ENCODE measurements at regions not wholly inside any gene's neighbourhood (a gene's known extent, or its start where the extent isn't known, plus 50 kb on each side); places are given as distances from the start of the nearest gene placed in this dataset.

- DNase-seq (ENCODE audit: low read depth), result no peak
Measured at GRCh38 chr6:12221856-12222255, 68.3 kb upstream of the EDN1 start.

DNA sequence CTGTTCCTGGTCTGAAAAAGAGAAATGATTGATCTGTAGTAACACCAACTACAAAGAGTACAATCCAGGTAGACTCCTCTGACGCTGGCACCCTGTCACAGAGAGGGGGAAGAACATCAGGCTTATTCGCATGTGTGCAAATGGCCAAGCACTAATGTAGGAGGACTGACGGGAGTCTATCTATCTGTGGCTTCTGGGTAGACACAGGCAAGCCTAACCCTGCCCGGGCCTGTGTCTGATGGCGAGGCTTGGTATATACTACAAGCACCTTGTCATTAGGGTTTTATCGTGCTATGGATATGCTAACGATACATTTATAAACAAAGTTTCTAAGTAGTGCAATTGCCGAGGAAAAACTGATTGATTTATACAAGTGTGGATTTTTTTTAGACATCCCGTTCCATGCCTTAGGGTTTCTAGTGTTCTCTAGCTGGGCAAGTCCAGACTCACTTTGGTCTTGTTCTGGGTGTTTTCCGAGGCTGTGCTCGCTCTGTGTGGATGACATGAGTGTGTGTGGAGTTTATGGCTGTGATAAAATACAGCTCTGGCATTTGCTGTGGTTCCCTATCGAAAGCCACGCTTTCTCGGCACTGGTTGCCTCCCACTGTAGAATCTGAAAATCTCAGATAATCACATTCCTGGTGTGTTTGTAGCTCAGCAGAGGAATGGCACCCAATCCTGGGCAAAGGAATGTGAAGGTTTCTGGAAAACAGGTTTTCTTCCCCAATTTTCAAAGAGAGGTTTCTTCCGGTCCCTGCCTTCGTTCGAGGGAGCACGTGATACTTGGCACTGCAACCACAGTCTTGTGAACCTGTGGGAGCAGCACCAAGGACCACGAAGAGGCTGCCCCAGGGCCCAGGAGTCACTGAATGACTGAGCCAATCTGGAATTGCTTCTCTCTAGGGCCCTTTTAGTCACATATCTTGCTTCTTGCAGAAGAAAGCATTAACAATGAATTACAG, 67.5 kb upstream of the EDN1 start:
- no peak for DNase-seq (ENCODE audit: low read depth)

DNA sequence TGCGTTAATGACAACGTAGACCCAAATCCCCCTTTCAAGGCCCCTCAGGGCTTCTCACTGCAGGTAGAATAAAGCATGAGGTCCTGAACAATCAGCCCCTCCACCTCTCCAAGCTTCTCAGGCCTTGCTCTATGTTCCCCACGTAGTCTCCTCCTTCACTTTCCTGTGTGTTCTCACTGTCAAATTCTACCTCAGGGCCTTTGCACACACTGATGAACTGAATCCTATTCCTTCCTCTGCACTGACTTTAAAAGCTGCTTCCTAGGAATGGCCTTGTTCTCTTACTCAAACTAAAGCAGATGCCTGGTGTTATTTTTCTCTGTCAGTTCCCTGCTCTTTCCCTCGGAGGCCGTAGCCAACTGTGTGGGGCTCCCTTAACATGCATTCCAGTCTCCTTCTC, 66.8 kb upstream of the EDN1 start:
- no peak for DNase-seq (ENCODE audit: low read depth)

DNA sequence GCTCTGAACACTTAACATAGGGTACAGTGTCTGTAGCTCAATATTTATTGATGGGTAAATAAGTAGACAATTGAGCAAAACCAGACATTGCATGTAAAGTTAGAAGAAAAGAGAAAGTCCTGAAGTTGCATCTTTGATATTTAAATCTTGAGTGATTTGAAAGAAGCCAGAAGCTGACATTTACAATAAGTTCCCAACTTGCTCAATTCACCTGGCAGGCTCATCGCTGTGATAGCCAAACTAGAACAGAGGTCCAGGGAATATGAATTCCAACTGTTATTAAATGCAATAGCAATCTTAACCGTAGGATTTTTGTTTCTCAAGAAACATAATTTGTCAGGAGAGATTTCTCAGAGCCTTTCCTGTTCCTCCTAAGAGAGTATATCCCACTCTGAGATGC, 65.9 kb upstream of the EDN1 start:
- DNase-seq (ENCODE audit: low read depth), result no peak

GRCh38 chr6:12228447-12229146, 61.6 kb upstream of the EDN1 start:
- no peak for DNase-seq (ENCODE audit: low read depth)

GRCh38 chr6:12229332-12229731, 60.8 kb upstream of the EDN1 start:
- no peak for DNase-seq (ENCODE audit: low read depth)

DNA sequence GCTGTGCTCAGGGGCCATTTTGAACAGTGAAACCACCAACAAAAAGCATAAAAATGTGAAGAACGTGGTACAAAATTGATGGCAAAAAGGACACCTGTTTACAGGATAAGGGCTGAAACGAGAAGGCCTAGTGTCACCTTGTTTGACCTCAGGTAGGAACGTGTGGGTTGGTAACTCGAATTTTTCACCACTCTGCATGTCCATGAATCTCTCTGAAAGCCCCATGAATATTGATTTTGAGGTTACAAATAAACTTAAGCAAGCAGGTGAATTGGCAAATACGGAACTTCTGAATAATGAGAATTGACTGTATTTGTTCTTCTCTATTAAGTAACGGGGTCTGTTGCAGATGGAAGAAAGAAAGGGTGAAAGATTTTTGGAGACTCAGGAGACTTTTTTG, 59.6 kb upstream of the EDN1 start:
- DNase-seq (ENCODE audit: low read depth), result no peak

DNA sequence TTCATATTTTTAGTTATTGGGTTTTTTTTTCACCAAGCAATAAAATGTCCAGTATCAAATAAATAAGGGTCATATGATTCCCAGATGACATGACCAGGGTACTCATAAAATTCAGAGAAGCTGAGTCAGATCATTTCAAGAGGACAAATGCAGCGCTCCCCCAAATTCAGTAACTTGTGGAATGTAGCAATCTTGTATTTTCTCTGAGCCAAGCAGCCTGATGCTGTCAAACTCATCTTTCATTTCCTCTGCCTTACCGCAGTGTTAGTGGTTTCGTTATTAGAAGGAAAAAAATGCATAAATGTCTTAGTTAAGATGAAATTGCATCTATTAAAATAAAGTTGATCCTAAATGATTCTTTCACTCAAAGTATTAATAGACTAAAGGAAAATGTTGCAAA, 57.8 kb upstream of the EDN1 start:
- DNase-seq (ENCODE audit: low read depth), result peak; percentile 72

- no peak for DNase-seq (ENCODE audit: low read depth)
Measured at GRCh38 chr6:12232821-12233220, 57.3 kb upstream of the EDN1 start.

- peak; percentile 90 for DNase-seq (ENCODE audit: low read depth)
Measured at GRCh38 chr6:12233693-12234571, 56.2 kb upstream of the EDN1 start.

DNA sequence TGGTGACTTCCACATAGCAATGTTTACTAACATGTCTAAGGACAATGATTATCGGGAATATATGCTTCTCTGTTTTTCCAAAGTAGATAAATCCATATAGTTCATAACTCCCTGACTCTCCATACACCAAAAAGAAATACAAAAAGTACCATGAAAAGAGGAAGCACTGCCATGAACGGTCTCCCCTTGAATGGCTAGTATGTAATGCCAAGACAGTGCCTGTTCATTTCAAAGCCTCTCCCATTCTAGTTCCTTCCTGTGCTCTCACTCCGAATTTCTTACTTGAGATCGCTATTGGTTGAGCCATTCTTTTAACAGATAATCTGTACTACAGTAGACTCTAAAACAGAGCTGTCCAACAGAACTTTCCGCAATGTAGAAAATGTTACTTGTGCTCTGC, 54.8 kb upstream of the EDN1 start:
- no peak for DNase-seq (ENCODE audit: low read depth)

GRCh38 chr6:12238219-12238618, 51.9 kb upstream of the EDN1 start:
- no peak for DNase-seq (ENCODE audit: low read depth)

Data from HT1080 (cell line).